22Rv1 (cell line): ENCODE measurements at regions not wholly inside any gene's neighbourhood (a gene's known extent, or its start where the extent isn't known, plus 50 kb on each side); places are given as distances from the start of the nearest gene placed in this dataset.

Source experiments
- CTCF ChIP-seq: fragments of 450-650 bp; IDR thresholded peaks from 2 replicates; pipeline ENCODE4 v1.5.1; 2017; ENCODE audit warnings: mild to moderate bottlenecking
- ZFX ChIP-seq: fragments of 450-650 bp; IDR thresholded peaks from 2 replicates; pipeline ENCODE4 v1.6.1; 2017; ENCODE audit warnings: antibody characterized with exemption, borderline replicate concordance

- no peak for TF ChIP-seq CTCF
- TF ChIP-seq ZFX, result no peak
Measured at GRCh38 chr2:182573553-182573952, 142.5 kb upstream of the DNAJC10 start.
